Karpas-422 (cell line): ENCODE measurements at regions not wholly inside any gene's neighbourhood (a gene's known extent, or its start where the extent isn't known, plus 50 kb on each side); places are given as distances from the start of the nearest gene placed in this dataset.

ENCODE experiments used
- DNase-seq: peaks from one replicate; pipeline ENCODE4 v3.0.0-alpha.2; 2015
- H2AFZ ChIP-seq: fragments of 200-600 bp; sonication (generic); 2 replicates; pipeline ENCODE4 v1.6.1; 2014; ENCODE audit warnings: antibody characterized with exemption, low read length, mixed read lengths
- H3K27ac ChIP-seq: fragments of 200-600 bp; sonication (generic); 2 replicates; pipeline ENCODE4 v1.5.1; 2014; ENCODE audit warnings: mild to moderate bottlenecking, low read length, moderate library complexity
- H3K27me3 ChIP-seq: fragments of 200-600 bp; sonication (generic); 2 replicates; pipeline ENCODE4 v1.6.1; 2014; ENCODE audit warnings: low read length, mixed read lengths
- H3K36me3 ChIP-seq: fragments of 200-600 bp; sonication (generic); 2 replicates; pipeline ENCODE4 v1.6.1; 2014; ENCODE audit warnings: low read length, mixed read lengths; ENCODE audit not compliant: insufficient read depth
- H3K4me1 ChIP-seq: fragments of 200-600 bp; sonication (generic); 2 replicates; pipeline ENCODE4 v1.6.1; 2014; ENCODE audit warnings: mild to moderate bottlenecking, low read length, mixed read lengths
- H3K4me2 ChIP-seq: fragments of 200-600 bp; sonication (generic); 2 replicates; pipeline ENCODE4 v1.6.1; 2014; ENCODE audit warnings: low read length, low read depth, mild to moderate bottlenecking; ENCODE audit not compliant: poor library complexity, severe bottlenecking
- H3K4me3 ChIP-seq: fragments of 200-600 bp; sonication (generic); 2 replicates; pipeline ENCODE4 v1.5.1; 2014; ENCODE audit warnings: mild to moderate bottlenecking, antibody characterized with exemption, low read length, mixed read lengths
- H3K79me2 ChIP-seq: fragments of 200-600 bp; sonication (generic); 2 replicates; pipeline ENCODE4 v1.6.1; 2014; ENCODE audit warnings: mild to moderate bottlenecking, low read length, mixed read lengths
- H3K9ac ChIP-seq: fragments of 200-600 bp; sonication (generic); 2 replicates; pipeline ENCODE4 v1.6.0; 2014; ENCODE audit warnings: low read length
- H3K9me2 ChIP-seq: fragments of 200-600 bp; sonication (generic), shearing (Covaris generic); replicated peaks from 2 replicates; pipeline ENCODE4 v1.6.0; 2014; ENCODE audit warnings: mild to moderate bottlenecking, low read length, moderate library complexity; ENCODE audit not compliant: insufficient read depth
- H3K9me3 ChIP-seq: fragments of 300-700, 200-600 bp; sonication (generic); 2 replicates; pipeline ENCODE4 v1.6.1; 2014; ENCODE audit warnings: low read length, mixed read lengths
- H4K20me1 ChIP-seq: fragments of 200-600 bp; sonication (generic); 2 replicates; pipeline ENCODE4 v1.6.1; 2014; ENCODE audit warnings: mild to moderate bottlenecking, antibody characterized with exemption, low read length, low read depth; ENCODE audit not compliant: insufficient read depth

DNA sequence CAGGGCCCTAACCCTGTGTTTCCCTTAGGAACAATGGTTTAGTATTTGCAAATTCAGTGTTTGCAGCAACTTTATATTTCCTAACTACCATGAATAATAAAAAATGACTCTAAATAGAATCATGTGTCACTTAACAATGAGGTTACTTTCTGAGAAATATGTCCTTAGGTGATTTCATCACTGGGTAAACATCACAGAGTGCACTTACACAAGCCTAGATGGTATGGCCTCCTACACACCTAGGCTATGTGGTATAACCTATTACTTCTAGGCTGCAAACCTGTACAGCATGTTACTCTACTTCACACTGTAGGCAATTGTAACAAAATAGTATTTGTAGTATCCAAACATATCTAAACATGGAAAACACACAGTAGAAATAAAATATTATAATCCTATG is 1174.6 kb upstream of the LRRTM3 start:
- H3K4me2 ChIP-seq, result no peak overlapping the region

DNA sequence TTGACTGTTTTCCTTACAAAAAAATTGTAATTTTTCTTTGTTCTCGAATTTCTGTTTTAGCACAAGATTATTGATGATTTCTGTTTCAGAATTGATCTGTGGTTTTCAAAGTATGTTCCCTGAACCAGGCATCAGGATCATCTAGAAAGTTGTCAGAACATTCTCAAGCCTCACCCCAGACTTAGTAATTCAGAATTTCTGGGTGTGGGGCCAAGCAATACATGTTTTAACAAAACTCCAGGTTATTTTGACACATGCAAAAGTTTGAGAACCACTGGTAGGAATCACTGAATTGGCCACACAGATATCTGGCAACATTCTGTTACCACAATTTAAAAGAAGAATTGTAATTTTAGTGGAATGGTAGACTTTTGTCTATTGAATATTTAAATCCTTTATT is 1173.9 kb upstream of the LRRTM3 start:
- no peaks in the 10 kb centered on the region for H4K20me1 ChIP-seq
- no peak for DNase-seq

More for the DNA sequence above, 1174.6 kb upstream of the LRRTM3 start:
- Histone ChIP-seq H3K27me3 (no peaks in the 10 kb centered on the region), H3K9me2 (no peaks in the 10 kb centered on the region), H3K27ac (no peak overlapping the region), H3K4me1 (peaks cover 27% of the 10 kb centered on the region), H3K4me3 (no peak overlapping the region), H3K79me2 (no peaks in the 10 kb centered on the region), H4K20me1 (no peaks in the 10 kb centered on the region), H3K9me3 (no peaks in the 10 kb centered on the region), H3K9ac (no peak overlapping the region), H2AFZ (no peak overlapping the region), H3K36me3 (no peaks in the 10 kb centered on the region)
- no peak for DNase-seq

DNA sequence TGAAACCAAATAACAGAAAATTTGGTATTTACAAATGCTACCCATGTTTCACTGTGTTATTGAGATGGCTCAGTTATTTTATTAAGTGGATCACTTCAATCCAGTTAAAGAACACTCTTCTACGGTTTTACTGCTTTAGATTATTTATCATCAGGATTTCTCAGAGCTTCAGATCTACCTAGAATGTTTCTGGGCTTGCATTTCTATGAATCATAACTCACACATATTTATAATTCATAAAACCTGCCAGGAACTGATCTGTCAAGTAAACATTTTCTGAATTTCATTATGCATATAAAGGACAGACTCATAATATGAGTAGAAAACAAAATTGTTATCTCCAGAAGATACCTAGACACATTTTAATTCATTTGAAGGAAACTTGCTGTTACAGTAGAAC is 1172.3 kb upstream of the LRRTM3 start:
- peak overlapping the region; percentile 61 for H2AFZ ChIP-seq
- no peaks in the 10 kb centered on the region for H3K9me2 ChIP-seq
- no peak overlapping the region for H3K27ac ChIP-seq
- peaks cover 13% of the 10 kb centered on the region for H3K4me1 ChIP-seq
- no peaks in the 10 kb centered on the region for H3K36me3 ChIP-seq
- H3K27me3 ChIP-seq, result no peaks in the 10 kb centered on the region
- no peaks in the 10 kb centered on the region for H3K79me2 ChIP-seq
- DNase-seq, result no peak
- H3K9ac ChIP-seq, result 0 out of 2 replicates have a peak overlapping the region, but pooled peaks have one; percentile 23
- H3K9me3 ChIP-seq, result no peaks in the 10 kb centered on the region
- no peaks in the 10 kb centered on the region for H4K20me1 ChIP-seq
- no peak overlapping the region for H3K4me3 ChIP-seq
- peak overlapping the region; percentile 36 for H3K4me2 ChIP-seq

More for the DNA sequence above, 1173.9 kb upstream of the LRRTM3 start:
- Histone ChIP-seq H2AFZ (no peak overlapping the region), H3K4me2 (no peak overlapping the region), H3K9me3 (no peaks in the 10 kb centered on the region), H3K9me2 (no peaks in the 10 kb centered on the region), H3K27ac (no peak overlapping the region), H3K4me3 (no peak overlapping the region), H3K9ac (no peak overlapping the region), H3K27me3 (no peaks in the 10 kb centered on the region), H3K79me2 (no peaks in the 10 kb centered on the region), H3K36me3 (no peaks in the 10 kb centered on the region), H3K4me1 (peaks cover 25% of the 10 kb centered on the region)

DNA sequence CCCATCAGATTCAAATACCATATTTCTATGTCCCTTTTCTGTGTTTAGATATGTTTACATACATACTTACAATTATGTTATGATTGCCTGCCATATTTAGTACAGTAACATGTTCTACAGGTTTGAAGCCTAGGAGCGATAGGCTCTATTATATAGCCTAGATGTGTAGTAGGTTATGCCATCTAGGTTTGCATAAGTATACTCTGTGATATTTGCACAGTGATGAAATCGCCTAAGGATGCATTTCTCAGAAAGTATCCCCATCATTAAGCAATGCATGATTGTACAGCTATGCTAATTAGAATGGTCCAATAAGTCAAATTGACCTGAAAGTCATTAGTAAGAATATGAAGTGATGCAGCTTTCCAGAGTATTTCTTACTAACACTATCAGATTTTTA is 1171.7 kb upstream of the LRRTM3 start:
- Histone ChIP-seq H2AFZ (no peak overlapping the region), H3K4me1 (peaks cover 13% of the 10 kb centered on the region), H3K9ac (no peak overlapping the region), H4K20me1 (no peaks in the 10 kb centered on the region), H3K9me2 (no peaks in the 10 kb centered on the region), H3K79me2 (no peaks in the 10 kb centered on the region), H3K9me3 (no peaks in the 10 kb centered on the region), H3K4me2 (no peak overlapping the region), H3K27ac (no peak overlapping the region), H3K27me3 (no peaks in the 10 kb centered on the region), H3K4me3 (no peak overlapping the region), H3K36me3 (no peaks in the 10 kb centered on the region)
- no peak for DNase-seq

DNA sequence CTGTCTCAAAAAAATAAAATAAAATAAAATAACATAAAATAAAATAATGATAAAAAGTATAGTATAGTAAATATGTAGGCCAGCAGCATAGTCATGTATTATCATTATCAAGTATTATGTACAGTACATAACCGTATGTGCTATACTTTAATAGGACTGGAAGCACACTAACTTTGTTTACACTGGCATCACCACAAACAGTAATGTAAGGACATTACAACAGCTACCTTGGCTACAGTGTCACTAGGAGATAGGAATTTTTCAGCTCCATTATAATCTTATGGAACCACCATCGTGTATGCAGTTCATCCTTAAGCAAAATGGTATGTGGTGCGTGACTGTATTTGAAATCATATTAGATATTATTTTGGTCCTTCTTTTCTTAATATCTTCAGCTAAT is 1163.5 kb upstream of the LRRTM3 start:
- no peaks in the 10 kb centered on the region for H3K79me2 ChIP-seq
- H3K4me1 ChIP-seq, result peaks cover 26% of the 10 kb centered on the region
- H4K20me1 ChIP-seq, result no peaks in the 10 kb centered on the region
- H3K9me3 ChIP-seq, result no peaks in the 10 kb centered on the region
- H2AFZ ChIP-seq, result no peak overlapping the region
- no peak overlapping the region for H3K27ac ChIP-seq
- no peaks in the 10 kb centered on the region; the same call in 1 of the 2 replicates for H3K36me3 ChIP-seq
- H3K9ac ChIP-seq, result no peak overlapping the region
- no peaks in the 10 kb centered on the region for H3K9me2 ChIP-seq
- no peak overlapping the region for H3K4me2 ChIP-seq
- no peak overlapping the region for H3K4me3 ChIP-seq
- DNase-seq, result no peak
- no peaks in the 10 kb centered on the region for H3K27me3 ChIP-seq

DNA sequence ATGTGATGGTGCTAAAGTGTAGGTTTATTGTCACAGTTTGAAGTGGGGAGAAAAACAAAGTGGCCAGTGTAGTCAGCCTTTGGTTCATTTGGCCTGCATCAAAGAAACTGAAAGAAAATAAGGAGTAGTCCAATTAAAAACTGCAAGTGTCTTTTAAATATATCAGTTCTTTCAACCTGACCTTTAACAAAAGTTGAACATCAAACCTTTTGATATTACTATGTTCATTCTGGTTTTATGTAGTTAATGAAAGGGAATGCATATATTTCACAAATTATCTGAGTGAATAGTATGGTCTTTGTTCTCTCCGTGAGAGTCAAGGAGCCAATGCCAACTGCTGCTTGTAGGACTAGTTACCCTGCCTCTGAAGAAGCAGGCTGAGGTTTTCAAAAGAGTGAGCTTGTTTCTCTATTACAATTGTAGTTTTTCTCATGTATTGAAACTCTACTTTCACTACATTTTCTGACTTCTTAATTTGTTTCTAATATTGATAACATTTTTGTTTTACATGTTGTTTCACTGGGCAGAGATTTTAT is 1160.8 kb upstream of the LRRTM3 start:
- no peaks in the 10 kb centered on the region for H3K27me3 ChIP-seq
- H2AFZ ChIP-seq, result peak overlapping the region; percentile 90
- no peaks in the 10 kb centered on the region for H3K9me3 ChIP-seq
- no peaks in the 10 kb centered on the region for H3K36me3 ChIP-seq
- no peak for DNase-seq
- no peaks in the 10 kb centered on the region for H4K20me1 ChIP-seq
- peak overlapping the region; percentile 11; the same call in 1 of the 2 replicates for H3K9ac ChIP-seq
- no peaks in the 10 kb centered on the region for H3K9me2 ChIP-seq
- H3K4me1 ChIP-seq, result peaks cover 41% of the 10 kb centered on the region
- H3K27ac ChIP-seq, result peak overlapping the region; percentile 25; the same call in 1 of the 2 replicates
- H3K4me2 ChIP-seq, result peak overlapping the region; percentile 35
- H3K4me3 ChIP-seq, result no peak overlapping the region
- H3K79me2 ChIP-seq, result no peaks in the 10 kb centered on the region

DNA sequence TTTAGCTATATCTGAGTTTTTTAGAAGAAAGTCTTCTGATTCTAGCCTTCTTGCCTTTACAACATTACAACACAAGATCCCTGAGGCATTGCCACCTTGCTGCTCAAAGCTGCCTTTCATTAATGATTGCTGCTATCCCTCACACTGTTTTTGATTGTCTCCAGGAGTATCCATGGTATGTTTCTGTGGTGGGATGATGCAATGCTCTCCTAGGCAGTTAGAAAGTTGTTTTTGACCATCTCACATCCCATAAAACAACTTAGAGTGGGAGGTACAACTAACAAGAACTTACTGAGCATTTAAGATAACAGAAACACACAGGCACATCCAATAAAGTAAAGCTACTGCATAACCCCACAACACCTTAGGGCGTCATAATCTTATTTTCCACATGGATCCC is 1156.0 kb upstream of the LRRTM3 start:
- Histone ChIP-seq H2AFZ (peak overlapping the region; percentile 29; the same call in 1 of the 2 replicates), H3K79me2 (no peaks in the 10 kb centered on the region), H4K20me1 (no peaks in the 10 kb centered on the region), H3K4me1 (peaks cover 27% of the 10 kb centered on the region), H3K36me3 (no peaks in the 10 kb centered on the region; the same call in 1 of the 2 replicates), H3K27me3 (no peaks in the 10 kb centered on the region), H3K9me3 (0 out of 2 replicates have a peak, but pooled peaks cover 4% of the 10 kb centered on the region), H3K9ac (no peak overlapping the region), H3K4me3 (no peak overlapping the region), H3K9me2 (no peaks in the 10 kb centered on the region), H3K27ac (no peak overlapping the region; the same call in 1 of the 2 replicates), H3K4me2 (no peak overlapping the region)
- DNase-seq, result no peak

DNA sequence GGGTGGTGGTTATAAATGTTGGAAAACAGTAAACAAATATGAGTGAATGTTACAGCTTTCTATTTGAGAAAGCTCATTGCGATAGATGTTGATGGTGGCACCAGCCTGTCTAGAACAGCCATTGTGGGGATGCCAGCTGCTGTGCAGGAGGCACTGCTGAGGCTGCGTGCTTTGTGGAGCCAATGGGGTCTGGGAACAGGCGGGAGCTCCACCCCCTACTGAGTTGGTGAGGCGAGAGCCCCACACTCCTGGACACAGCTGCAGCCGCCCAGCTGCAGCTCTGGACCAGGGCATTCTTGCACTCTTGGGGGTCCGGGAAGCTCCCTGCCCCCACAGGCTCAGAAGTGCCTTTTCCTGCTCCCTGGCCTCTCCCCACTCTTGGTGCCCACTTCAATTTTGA is 1147.1 kb upstream of the LRRTM3 start:
- no peak overlapping the region for H3K4me2 ChIP-seq
- no peak overlapping the region for H3K9ac ChIP-seq

More for the DNA sequence above, 1147.1 kb upstream of the LRRTM3 start:
- Histone ChIP-seq H3K36me3 (no peaks in the 10 kb centered on the region), H3K79me2 (no peaks in the 10 kb centered on the region), H3K4me1 (peaks cover 35% of the 10 kb centered on the region), H3K27me3 (no peaks in the 10 kb centered on the region), H3K9me2 (no peaks in the 10 kb centered on the region), H4K20me1 (no peaks in the 10 kb centered on the region), H3K4me3 (no peak overlapping the region), H2AFZ (no peak overlapping the region), H3K9me3 (no peaks in the 10 kb centered on the region), H3K27ac (no peak overlapping the region)
- DNase-seq, result no peak
